ENCODE measurements at regions not wholly inside any gene's neighbourhood (a gene's known extent, or its start where the extent isn't known, plus 50 kb on each side); places are given as distances from the start of the nearest gene placed in this dataset.

- TF ChIP-seq, protein P1, sequence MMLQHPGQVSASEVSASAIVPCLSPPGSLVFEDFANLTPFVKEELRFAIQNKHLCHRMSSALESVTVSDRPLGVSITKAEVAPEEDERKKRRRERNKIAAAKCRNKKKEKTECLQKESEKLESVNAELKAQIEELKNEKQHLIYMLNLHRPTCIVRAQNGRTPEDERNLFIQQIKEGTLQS (IDR thresholded peaks at IDR 0.05; ENCODE audit: insufficient read depth, low read depth, low read length): no peak
- no peak for TF ChIP-seq GABPA (IDR thresholded peaks at IDR 0.05; ENCODE audit: borderline replicate concordance, insufficient read depth, low read length)
- TF ChIP-seq, protein P2, sequence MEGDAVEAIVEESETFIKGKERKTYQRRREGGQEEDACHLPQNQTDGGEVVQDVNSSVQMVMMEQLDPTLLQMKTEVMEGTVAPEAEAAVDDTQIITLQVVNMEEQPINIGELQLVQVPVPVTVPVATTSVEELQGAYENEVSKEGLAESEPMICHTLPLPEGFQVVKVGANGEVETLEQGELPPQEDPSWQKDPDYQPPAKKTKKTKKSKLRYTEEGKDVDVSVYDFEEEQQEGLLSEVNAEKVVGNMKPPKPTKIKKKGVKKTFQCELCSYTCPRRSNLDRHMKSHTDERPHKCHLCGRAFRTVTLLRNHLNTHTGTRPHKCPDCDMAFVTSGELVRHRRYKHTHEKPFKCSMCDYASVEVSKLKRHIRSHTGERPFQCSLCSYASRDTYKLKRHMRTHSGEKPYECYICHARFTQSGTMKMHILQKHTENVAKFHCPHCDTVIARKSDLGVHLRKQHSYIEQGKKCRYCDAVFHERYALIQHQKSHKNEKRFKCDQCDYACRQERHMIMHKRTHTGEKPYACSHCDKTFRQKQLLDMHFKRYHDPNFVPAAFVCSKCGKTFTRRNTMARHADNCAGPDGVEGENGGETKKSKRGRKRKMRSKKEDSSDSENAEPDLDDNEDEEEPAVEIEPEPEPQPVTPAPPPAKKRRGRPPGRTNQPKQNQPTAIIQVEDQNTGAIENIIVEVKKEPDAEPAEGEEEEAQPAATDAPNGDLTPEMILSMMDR (IDR thresholded peaks at IDR 0.05; ENCODE audit: control extremely low read depth in 1 of 3, insufficient read depth in 1 of 3, low read depth in 1 of 3, low read length in 3 of 3): no peak
- TF ChIP-seq CREB1 (IDR thresholded peaks at IDR 0.05): no peak
- TF ChIP-seq TAF1 (IDR thresholded peaks at IDR 0.05; ENCODE audit: low read depth, low read length): no peak
- TF ChIP-seq POLR2A (IDR thresholded peaks at IDR 0.05; ENCODE audit: control extremely low read depth in 1 of 2, low read depth in 2 of 2, low read length in 2 of 2): no peak
- TF ChIP-seq MAFK (IDR thresholded peaks at IDR 0.05; ENCODE audit: low read depth, low read length): no peak
- TF ChIP-seq EGR1 (IDR thresholded peaks at IDR 0.05; ENCODE audit: borderline replicate concordance, low read depth, low read length): no peak
- no peak for TF ChIP-seq SIX5 (IDR thresholded peaks at IDR 0.05; ENCODE audit: low read depth, low read length)
- TF ChIP-seq POLR2AphosphoS5 (IDR thresholded peaks at IDR 0.05; ENCODE audit: low read depth, low read length): no peak
- no peak for TF ChIP-seq RAD21 (IDR thresholded peaks at IDR 0.05 in 1 of 2, conservative IDR thresholded peaks at IDR 0.05 in 1 of 2; ENCODE audit: low read depth in 2 of 2, low read length in 2 of 2)
- TF ChIP-seq EP300 (IDR thresholded peaks at IDR 0.05; ENCODE audit: borderline replicate concordance in 1 of 2, low read depth in 2 of 2, low read length in 2 of 2): no peak
- TF ChIP-seq TCF12 (IDR thresholded peaks at IDR 0.05; ENCODE audit: low read depth, low read length): no peak
- TF ChIP-seq JUND (IDR thresholded peaks at IDR 0.05; ENCODE audit: low read length): no peak
Measured at GRCh38 chr9:88816591-88816990, 174.7 kb upstream of the S1PR3 start.

All from H1 (cell line).